Effector memory CD4-positive, alpha-beta T cell (primary cell): ENCODE measurements at regions not wholly inside any gene's neighbourhood (a gene's known extent, or its start where the extent isn't known, plus 50 kb on each side); places are given as distances from the start of the nearest gene placed in this dataset.

Source experiments
- DNase-seq, 3 donors: peaks; one replicate each; pipeline ENCODE4 v3.0.0-alpha.2; 2020
- H3K27ac ChIP-seq: 2 replicates; pipeline ENCODE4 v1.7.0; 2013; ENCODE audit warnings: mild to moderate bottlenecking, low read length, moderate library complexity; ENCODE audit not compliant: insufficient read depth, poor library complexity, severe bottlenecking
- H3K27me3 ChIP-seq: replicated peaks from 2 replicates; pipeline ENCODE4 v1.7.0; 2013; ENCODE audit warnings: mild to moderate bottlenecking, low read length; ENCODE audit not compliant: insufficient read depth, control insufficient read depth, poor library complexity, severe bottlenecking
- H3K36me3 ChIP-seq: 2 replicates; pipeline ENCODE4 v1.7.0; 2013; ENCODE audit warnings: mild to moderate bottlenecking, low read length, moderate library complexity; ENCODE audit not compliant: control insufficient read depth, insufficient read depth
- H3K4me1 ChIP-seq: 2 replicates; pipeline ENCODE4 v1.7.0; 2013; ENCODE audit warnings: low read length, mild to moderate bottlenecking; ENCODE audit not compliant: control insufficient read depth, insufficient read depth, poor library complexity, severe bottlenecking
- H3K4me3 ChIP-seq: 2 replicates; pipeline ENCODE4 v1.7.0; 2013; ENCODE audit warnings: low read length, low read depth, mild to moderate bottlenecking; ENCODE audit not compliant: insufficient read depth, poor library complexity, severe bottlenecking
- H3K9me3 ChIP-seq: 2 replicates; pipeline ENCODE4 v1.7.0; 2013; ENCODE audit warnings: mild to moderate bottlenecking, low read length, moderate library complexity; ENCODE audit not compliant: control insufficient read depth

GRCh38 chr2:145503511-145503910 lies 983.6 kb upstream of the ZEB2 start:
- no peaks in the 10 kb centered on the region for H3K36me3 ChIP-seq
- DNase-seq, result no peak
- no peak overlapping the region for H3K4me3 ChIP-seq
- H3K9me3 ChIP-seq, result no peaks in the 10 kb centered on the region
- H3K27me3 ChIP-seq, result no peaks in the 10 kb centered on the region
- H3K4me1 ChIP-seq, result no peaks in the 10 kb centered on the region
- no peak overlapping the region for H3K27ac ChIP-seq

- DNase-seq, result no peak
- Histone ChIP-seq H3K4me1 (no peaks in the 10 kb centered on the region), H3K36me3 (no peaks in the 10 kb centered on the region), H3K9me3 (no peaks in the 10 kb centered on the region), H3K27ac (no peak overlapping the region), H3K27me3 (no peaks in the 10 kb centered on the region), H3K4me3 (no peak overlapping the region)
Observed at GRCh38 chr2:145501920-145502319, 982.0 kb upstream of the ZEB2 start.

GRCh38 chr2:145495590-145495989 lies 975.7 kb upstream of the ZEB2 start:
- Histone ChIP-seq H3K4me1 (no peaks in the 10 kb centered on the region), H3K27me3 (no peaks in the 10 kb centered on the region), H3K9me3 (no peaks in the 10 kb centered on the region), H3K27ac (no peak overlapping the region), H3K36me3 (no peaks in the 10 kb centered on the region), H3K4me3 (no peak overlapping the region)
- no peak for DNase-seq

GRCh38 chr2:145494441-145494840 lies 974.5 kb upstream of the ZEB2 start:
- DNase-seq, result no peak
- H3K36me3 ChIP-seq, result no peaks in the 10 kb centered on the region
- H3K27me3 ChIP-seq, result no peaks in the 10 kb centered on the region
- H3K9me3 ChIP-seq, result no peaks in the 10 kb centered on the region
- no peak overlapping the region for H3K4me3 ChIP-seq
- H3K27ac ChIP-seq, result no peak overlapping the region
- H3K4me1 ChIP-seq, result no peaks in the 10 kb centered on the region

- no peaks in the 10 kb centered on the region for H3K9me3 ChIP-seq
- H3K27me3 ChIP-seq, result no peaks in the 10 kb centered on the region
- no peaks in the 10 kb centered on the region for H3K4me1 ChIP-seq
- H3K4me3 ChIP-seq, result no peak overlapping the region
- DNase-seq, result no peak
- H3K36me3 ChIP-seq, result no peaks in the 10 kb centered on the region
- H3K27ac ChIP-seq, result no peak overlapping the region
Observed at GRCh38 chr2:145488571-145488970, 968.7 kb upstream of the ZEB2 start.

- DNase-seq, result no peak
- H3K27ac ChIP-seq, result no peak overlapping the region
- no peaks in the 10 kb centered on the region for H3K36me3 ChIP-seq
- H3K4me1 ChIP-seq, result no peaks in the 10 kb centered on the region
- no peaks in the 10 kb centered on the region for H3K9me3 ChIP-seq
- no peak overlapping the region for H3K4me3 ChIP-seq
- H3K27me3 ChIP-seq, result no peaks in the 10 kb centered on the region
Observed at GRCh38 chr2:145484448-145485097, 964.7 kb upstream of the ZEB2 start.

GRCh38 chr2:145483854-145484253 lies 963.9 kb upstream of the ZEB2 start:
- no peak overlapping the region for H3K27ac ChIP-seq
- no peaks in the 10 kb centered on the region for H3K9me3 ChIP-seq
- no peaks in the 10 kb centered on the region for H3K36me3 ChIP-seq
- H3K27me3 ChIP-seq, result no peaks in the 10 kb centered on the region
- no peaks in the 10 kb centered on the region for H3K4me1 ChIP-seq
- DNase-seq, result no peak
- no peak overlapping the region for H3K4me3 ChIP-seq

GRCh38 chr2:145481334-145481922 lies 961.5 kb upstream of the ZEB2 start:
- no peak for DNase-seq
- no peaks in the 10 kb centered on the region for H3K36me3 ChIP-seq
- H3K9me3 ChIP-seq, result no peaks in the 10 kb centered on the region
- no peak overlapping the region for H3K4me3 ChIP-seq
- H3K27ac ChIP-seq, result no peak overlapping the region
- no peaks in the 10 kb centered on the region for H3K27me3 ChIP-seq
- no peaks in the 10 kb centered on the region for H3K4me1 ChIP-seq

GRCh38 chr2:145464866-145465265 lies 944.9 kb upstream of the ZEB2 start:
- no peaks in the 10 kb centered on the region for H3K36me3 ChIP-seq
- H3K27ac ChIP-seq, result no peak overlapping the region
- no peak overlapping the region for H3K4me3 ChIP-seq
- H3K9me3 ChIP-seq, result no peaks in the 10 kb centered on the region
- H3K4me1 ChIP-seq, result no peaks in the 10 kb centered on the region
- DNase-seq, result no peak
- H3K27me3 ChIP-seq, result no peaks in the 10 kb centered on the region

GRCh38 chr2:145460112-145460511 lies 940.2 kb upstream of the ZEB2 start:
- DNase-seq, result no peak
- H3K9me3 ChIP-seq, result no peaks in the 10 kb centered on the region
- no peaks in the 10 kb centered on the region for H3K4me1 ChIP-seq
- no peak overlapping the region for H3K27ac ChIP-seq
- no peaks in the 10 kb centered on the region for H3K27me3 ChIP-seq
- no peaks in the 10 kb centered on the region for H3K36me3 ChIP-seq
- no peak overlapping the region for H3K4me3 ChIP-seq
